ENCODE measurements at regions not wholly inside any gene's neighbourhood (a gene's known extent, or its start where the extent isn't known, plus 50 kb on each side); places are given as distances from the start of the nearest gene placed in this dataset.

DNA sequence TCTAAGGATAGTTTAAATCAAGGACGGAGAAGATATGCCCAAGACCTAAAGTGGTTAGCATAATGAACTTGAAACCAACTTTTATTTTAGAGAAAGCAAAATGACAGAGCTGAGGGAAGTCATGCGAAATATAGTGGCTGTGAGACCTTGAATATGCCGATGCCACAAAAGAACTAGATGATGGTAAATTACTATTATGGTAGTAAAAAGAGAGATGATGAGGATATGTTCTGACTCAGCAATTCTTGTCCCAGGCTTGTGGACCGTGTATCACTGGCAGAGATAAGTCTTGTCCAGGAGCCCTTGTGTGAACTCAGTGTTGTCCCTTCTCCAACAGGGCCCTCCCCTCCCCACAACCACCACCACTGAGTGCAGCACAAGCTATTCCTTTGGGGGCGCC, 1605.6 kb upstream of the TENM3 start:
- no peak for DNase-seq

- DNase-seq = no peak
Observed at GRCh38 chr4:180640193-180640592, 1603.0 kb upstream of the TENM3 start.

- peak; percentile 9 for DNase-seq
Observed at GRCh38 chr4:180641495-180641894, 1601.7 kb upstream of the TENM3 start.

- DNase-seq = no peak
Observed at GRCh38 chr4:180642732-180643131, 1600.5 kb upstream of the TENM3 start.

GRCh38 chr4:180650273-180650672, 1592.9 kb upstream of the TENM3 start:
- DNase-seq = no peak

GRCh38 chr4:180652533-180652932, 1590.7 kb upstream of the TENM3 start:
- DNase-seq = no peak

DNA sequence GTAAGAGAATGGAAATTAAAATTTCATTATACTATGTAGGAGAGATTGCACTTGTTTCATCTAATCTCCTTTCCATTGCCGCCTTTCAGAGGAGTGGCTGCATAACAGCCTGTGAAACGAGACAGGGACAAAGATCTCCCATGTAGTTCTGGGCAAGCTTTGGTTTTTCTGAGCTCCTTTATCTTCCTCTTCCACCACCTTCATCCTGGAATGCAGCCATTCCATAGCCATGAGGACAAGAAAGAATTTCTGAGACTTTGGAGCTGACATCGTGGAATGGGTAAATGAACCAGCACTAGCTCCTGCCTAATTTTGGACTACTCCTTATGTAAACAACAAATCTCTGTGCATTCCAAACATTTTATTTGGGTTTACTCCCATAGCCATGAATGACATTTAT, 1587.3 kb upstream of the TENM3 start:
- DNase-seq = no peak

- DNase-seq = no peak
Observed at GRCh38 chr4:180657881-180658280, 1585.3 kb upstream of the TENM3 start.

DNA sequence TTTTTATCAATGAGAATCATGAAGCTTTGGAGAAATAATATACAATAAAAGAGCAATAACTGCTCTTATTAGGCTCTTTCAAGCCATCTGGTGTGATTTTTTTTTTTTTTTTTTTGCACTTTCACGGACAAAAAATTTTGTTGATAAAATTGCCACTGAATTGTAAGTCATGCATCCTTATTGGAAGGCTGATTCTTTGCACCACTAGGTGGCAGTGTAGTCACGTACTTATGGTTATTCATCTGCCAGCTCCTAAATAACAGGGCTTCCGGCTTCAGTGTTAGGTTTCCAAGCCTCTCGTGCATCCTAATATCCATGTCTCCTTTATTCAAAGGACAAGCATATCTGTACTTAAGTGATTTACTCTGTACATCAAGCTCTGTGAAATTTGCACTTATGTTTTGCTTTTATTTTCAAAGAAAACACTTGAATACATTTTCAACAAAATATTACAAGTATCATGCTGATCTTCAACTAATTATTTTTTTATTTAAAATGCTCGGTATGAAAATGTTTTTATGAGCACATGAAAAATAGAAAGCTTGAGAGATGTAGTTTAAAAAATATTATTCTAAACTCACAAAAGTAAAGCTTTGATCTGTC, 1578.3 kb upstream of the TENM3 start:
- DNase-seq = peak; percentile 89

DNA sequence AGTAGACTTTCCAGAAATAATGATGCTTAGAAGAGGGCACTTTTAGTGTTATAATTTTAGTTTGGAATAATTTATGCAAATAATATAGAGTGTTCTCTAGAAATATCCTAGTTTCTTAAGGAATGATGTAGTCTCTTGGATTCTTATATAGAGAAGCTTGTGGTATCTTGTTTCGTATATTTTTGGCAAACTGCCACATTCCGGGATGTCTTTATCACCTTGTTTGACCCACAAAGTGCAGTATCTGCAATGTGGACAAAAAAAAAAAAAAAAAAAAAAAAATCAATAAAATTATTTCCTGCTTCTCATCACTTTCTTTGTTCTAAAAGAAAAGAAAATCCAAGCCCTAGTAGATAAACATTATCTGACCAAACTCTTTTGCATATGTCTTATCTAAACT, 1577.7 kb upstream of the TENM3 start:
- peak; percentile 5 for DNase-seq

GRCh38 chr4:180665994-180666824, 1577.0 kb upstream of the TENM3 start:
- peak; percentile 85 for DNase-seq

- DNase-seq = no peak
Observed at GRCh38 chr4:180668732-180669131, 1574.5 kb upstream of the TENM3 start.

- no peak for DNase-seq
Observed at GRCh38 chr4:180669680-180670079, 1573.5 kb upstream of the TENM3 start.

DNA sequence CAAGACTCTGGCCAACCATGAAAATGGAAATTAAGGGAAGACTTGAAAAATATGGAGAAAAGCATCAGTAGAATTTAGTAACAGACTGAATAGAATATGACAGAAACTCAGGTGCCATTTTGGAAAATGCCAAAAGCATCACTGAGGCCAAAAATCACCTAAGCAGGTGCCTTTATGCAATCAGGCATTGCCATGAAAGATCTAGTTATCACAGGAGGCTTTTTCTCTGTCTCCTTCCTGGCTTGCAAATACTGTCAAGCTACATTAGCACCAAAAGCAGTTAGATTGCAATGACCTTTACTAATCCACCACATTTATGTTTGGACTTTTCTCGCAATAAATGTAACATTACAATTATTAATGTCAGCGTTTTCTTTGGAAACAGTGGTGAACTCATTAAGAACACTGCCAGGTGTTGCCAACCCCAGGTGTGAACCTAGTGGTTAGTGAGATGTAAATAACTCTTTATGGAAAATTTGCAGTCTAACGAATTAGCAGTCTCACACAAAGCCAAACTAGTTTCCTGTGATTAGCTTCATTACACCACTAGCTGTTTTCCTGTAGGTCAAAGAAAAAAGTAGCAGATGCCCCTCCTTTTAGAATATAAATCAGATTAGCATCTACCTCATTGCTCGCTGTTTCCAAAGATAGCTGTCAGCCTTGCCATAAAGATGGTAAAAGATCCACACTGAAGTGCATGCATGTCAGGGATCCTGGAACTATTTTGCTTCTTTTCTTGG, 1568.4 kb upstream of the TENM3 start:
- no peak for DNase-seq

DNA sequence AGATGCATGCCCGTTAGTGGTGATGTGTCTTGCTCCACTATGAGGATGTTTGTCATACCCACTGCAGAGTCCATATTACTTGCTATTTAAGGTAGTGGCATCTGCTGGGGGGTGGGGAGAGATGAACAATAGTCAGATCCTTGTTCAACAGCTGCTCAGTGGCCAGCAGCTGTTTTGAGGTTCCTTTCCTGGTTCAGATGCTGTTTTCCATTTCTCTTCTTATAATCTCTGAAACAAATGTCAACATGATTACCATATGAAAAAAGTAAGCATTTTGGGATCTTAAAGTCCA, 1567.9 kb upstream of the TENM3 start:
- DNase-seq = no peak

DNA sequence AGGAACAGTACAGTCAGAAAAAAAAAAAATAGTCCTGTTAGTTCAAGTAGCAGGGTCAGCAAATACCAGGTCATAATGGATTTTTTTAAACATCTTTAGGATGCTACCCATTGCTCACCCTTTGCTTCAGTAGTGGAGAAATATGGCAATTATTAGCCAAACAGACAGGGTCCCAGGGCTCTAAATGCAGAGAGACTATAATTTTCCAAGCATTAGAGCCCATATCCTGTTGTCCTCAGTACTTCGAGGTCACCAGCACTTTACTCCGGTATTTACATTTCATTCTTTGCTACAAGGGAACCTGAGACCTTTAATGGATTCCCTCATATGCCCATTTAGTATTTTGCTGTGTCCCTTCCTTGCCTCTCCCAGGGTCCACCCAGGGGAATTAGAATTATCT, 1562.9 kb upstream of the TENM3 start:
- DNase-seq = no peak

DNA sequence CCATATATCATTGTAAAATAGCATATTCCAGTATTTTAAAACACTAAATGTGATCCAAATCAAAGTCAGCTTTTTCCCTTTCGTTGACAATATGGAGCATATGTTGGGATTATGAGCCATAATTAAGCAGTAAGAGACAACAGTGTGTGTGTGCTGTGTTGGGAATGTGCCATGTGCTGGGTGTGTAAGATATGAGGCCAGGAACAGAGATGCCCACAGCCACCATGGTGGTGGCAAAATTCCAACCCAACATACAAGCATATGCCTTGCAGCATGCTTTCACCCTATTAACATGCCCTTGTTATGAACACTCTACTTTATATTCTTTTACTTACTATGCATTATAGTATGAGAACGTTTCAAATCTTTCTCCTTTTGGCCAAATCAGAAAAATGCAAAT, 1560.4 kb upstream of the TENM3 start:
- DNase-seq = no peak

DNA sequence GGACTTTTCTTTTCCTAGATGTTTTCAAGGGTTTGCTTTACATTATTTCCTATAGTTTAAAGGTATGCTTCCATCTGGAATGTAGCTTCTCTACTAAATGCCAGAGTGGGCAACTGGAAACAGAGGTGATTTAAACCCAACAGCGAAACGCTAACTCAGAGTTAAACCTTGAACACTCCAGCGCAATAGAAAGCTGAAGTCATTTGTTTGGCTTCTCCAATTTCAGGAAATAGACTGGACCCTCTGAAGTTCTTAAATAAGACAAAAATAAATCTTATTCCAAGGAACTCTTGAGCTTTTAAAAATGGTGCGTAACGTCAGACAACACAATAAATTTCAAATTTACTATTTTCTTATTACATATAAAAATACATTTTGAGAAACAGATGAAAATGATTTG, 1560.0 kb upstream of the TENM3 start:
- no peak for DNase-seq

- no peak for DNase-seq
Observed at GRCh38 chr4:180688480-180688879, 1554.7 kb upstream of the TENM3 start.

DNA sequence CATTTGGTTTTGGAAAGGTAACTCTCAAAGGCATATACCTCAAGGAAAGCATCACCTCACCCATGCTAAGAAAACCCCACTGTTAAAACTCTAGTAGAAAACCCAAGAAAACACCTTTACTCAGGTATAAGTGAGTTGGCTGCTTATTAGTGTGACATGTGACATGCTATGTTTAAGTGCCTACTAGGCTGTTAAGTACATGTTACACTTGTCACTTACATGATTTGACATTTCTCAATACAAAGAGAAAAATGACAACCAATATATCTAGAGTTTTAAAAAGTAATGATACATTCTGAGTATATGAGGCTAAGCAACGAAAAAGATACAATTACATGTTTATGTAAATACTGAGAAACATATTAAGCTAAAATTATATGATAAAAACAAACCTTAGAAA, 1548.3 kb upstream of the TENM3 start:
- DNase-seq = no peak

- DNase-seq = no peak
Observed at GRCh38 chr4:180695851-180696250, 1547.4 kb upstream of the TENM3 start.

- DNase-seq = no peak
Observed at GRCh38 chr4:180696460-180697092, 1546.6 kb upstream of the TENM3 start.

DNA sequence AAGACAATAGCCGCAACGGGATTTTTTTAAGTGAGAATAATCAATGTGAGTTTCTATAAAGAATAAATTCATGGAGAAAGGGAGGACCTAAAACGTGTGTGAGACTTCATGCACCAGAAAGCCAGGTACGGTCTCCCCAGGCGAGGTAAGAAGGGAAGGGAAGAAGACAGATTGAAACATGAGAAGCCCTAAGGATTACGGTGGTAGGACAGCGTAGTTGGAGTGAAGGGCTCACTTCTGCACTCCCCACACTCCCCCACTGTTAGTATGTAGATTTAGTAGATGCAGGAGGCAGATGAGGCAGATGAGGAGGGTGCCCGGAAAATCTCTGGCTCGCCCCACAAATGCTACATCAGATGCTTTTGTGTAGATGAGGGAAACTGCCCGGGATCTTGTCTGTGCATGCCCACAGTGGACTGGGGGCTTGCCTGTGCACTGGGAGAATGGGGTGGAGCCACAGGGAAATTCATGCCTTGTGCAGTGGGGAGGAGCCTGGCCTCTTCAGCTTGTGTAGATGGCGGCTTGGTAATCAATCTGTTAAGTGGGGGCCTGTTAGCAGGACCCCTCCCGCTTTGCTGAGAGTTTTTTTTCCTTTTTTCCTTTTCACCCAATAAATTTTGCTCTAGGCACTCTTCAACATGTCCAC, 1544.5 kb upstream of the TENM3 start:
- no peak for DNase-seq
